MM.1S (cell line): ENCODE measurements at regions not wholly inside any gene's neighbourhood (a gene's known extent, or its start where the extent isn't known, plus 50 kb on each side); places are given as distances from the start of the nearest gene placed in this dataset.
"Not testable (repeated sequence)": the region's sequence is repeated elsewhere in the genome, so short reads cannot be mapped to it uniquely, and the experiment has no call there.

Experiments
- EZH2 ChIP-seq: fragments of 300-600 bp; sonication (generic); optimal IDR thresholded peaks from 2 replicates; pipeline ENCODE3; 2017; ENCODE audit warnings: low read depth, mild to moderate bottlenecking, antibody characterized with exemption, low read length, mixed read lengths
- TF ChIP-seq, protein P1 (sequence below): fragments of 300-600 bp; sonication (generic); IDR thresholded peaks from 2 replicates; pipeline ENCODE4 v1.5.1; 2016; ENCODE audit warnings: antibody characterized with exemption, low read length, mixed read lengths

- TF ChIP-seq, protein P1, sequence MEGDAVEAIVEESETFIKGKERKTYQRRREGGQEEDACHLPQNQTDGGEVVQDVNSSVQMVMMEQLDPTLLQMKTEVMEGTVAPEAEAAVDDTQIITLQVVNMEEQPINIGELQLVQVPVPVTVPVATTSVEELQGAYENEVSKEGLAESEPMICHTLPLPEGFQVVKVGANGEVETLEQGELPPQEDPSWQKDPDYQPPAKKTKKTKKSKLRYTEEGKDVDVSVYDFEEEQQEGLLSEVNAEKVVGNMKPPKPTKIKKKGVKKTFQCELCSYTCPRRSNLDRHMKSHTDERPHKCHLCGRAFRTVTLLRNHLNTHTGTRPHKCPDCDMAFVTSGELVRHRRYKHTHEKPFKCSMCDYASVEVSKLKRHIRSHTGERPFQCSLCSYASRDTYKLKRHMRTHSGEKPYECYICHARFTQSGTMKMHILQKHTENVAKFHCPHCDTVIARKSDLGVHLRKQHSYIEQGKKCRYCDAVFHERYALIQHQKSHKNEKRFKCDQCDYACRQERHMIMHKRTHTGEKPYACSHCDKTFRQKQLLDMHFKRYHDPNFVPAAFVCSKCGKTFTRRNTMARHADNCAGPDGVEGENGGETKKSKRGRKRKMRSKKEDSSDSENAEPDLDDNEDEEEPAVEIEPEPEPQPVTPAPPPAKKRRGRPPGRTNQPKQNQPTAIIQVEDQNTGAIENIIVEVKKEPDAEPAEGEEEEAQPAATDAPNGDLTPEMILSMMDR, result not testable (repeated sequence)
- not testable (repeated sequence) for TF ChIP-seq EZH2
Observed at GRCh38 chr1:146794236-146794635, 143.9 kb upstream of the NBPF12 start.
